HG02981 (cell line): ENCODE measurements at regions not wholly inside any gene's neighbourhood (a gene's known extent, or its start where the extent isn't known, plus 50 kb on each side); places are given as distances from the start of the nearest gene placed in this dataset.
"Not testable (repeated sequence)": the region's sequence is repeated elsewhere in the genome, so short reads cannot be mapped to it uniquely, and the experiment has no call there.

Experiments used
- ATAC-seq: cut with Tn5 transposase; IDR thresholded peaks from one replicate; pipeline ENCODE4 v1.9.1; 2021; ENCODE audit warnings: mild to moderate bottlenecking, moderate library complexity; ENCODE audit not compliant: unreplicated experiment

- ATAC-seq, result no peak
Observed at GRCh38 chr3:72052841-72053409, 268.0 kb upstream of the PROK2 start.

- no peak for ATAC-seq
Observed at GRCh38 chr3:72050771-72051170, 265.8 kb upstream of the PROK2 start.

GRCh38 chr3:72050048-72050632 lies 265.2 kb upstream of the PROK2 start:
- ATAC-seq, result no peak

- ATAC-seq, result no peak
Observed at GRCh38 chr3:72049300-72049699, 264.4 kb upstream of the PROK2 start.

DNA sequence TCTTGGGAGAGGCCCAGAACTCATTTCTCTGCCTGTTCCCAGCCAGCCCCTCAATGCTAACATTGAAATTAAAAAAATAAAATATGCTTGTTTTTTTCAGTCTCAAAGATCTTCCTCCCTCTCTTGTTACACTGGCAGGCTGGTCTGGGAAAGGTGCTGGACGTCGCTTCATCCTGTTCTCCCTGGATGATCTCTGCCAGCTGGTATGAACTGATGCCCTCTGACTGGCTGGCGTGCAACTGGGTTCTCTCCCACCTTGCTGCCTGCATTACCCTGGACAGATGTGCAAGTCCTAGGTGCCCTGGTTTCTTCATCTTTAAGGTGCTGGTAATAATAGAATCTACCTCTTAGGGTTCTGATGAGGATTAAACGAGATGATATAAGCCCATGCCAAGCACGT lies 263.9 kb upstream of the PROK2 start:
- no peak for ATAC-seq

DNA sequence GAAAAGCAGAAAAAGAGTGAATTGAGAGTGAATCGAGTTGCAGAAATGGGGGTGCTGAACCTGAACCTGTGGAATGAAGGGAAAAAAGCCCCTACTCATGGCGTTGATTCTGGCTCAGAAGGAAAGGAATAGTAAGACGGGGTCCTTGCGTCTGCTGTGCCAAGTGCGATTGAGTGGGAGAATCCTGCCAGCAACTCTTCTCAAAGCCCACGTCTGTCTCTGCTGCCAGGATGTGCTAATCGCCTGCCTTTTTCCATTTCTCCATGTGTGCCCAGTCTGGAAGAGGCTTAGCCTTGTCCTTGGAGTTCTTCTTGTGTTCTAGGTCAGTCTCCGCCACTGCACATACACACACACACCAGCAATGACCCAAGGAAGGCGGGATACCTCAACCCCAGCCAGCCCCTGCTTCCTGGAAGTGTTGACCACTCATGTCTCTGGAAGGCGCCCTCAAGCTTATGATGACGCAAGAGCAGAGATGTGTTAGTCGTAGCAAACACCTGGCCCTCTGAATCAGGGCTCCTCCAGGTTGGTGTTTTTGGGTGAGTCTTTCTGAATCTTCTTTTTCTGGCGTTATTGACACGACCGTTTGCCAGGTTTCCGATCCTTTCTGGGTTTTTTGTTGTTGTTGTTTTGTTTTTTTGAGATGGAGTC lies 262.4 kb upstream of the PROK2 start:
- no peak for ATAC-seq

GRCh38 chr3:72044231-72044855 lies 259.4 kb upstream of the PROK2 start:
- ATAC-seq, result no peak

- no peak for ATAC-seq
Observed at GRCh38 chr3:72043204-72044133, 258.5 kb upstream of the PROK2 start.

- ATAC-seq, result no peak
Observed at GRCh38 chr3:72042397-72043203, 257.7 kb upstream of the PROK2 start.

DNA sequence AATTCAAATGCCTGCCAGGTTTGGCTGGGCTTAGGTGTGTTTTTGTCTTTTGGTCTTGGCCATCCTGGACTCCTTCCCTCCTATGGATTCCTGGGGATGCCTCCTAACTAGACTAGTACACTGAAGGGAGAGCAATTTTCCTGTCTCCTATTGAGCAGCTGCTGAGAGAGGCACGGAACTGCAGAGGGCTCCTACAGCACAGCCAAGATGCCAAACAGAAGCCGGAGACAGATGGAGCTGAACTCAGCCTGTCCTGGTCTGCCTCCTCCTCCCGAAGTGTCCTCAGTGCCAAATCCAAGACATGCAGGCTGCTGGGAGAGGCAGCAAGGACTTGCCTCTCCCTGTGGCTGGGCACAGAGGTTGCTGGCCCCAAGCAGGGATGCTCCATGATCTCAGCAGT lies 256.6 kb upstream of the PROK2 start:
- no peak for ATAC-seq

- ATAC-seq, result no peak
Observed at GRCh38 chr3:72041076-72041475, 256.1 kb upstream of the PROK2 start.

GRCh38 chr3:72039677-72040076 lies 254.7 kb upstream of the PROK2 start:
- no peak for ATAC-seq

GRCh38 chr3:72036899-72037298 lies 252.0 kb upstream of the PROK2 start:
- no peak for ATAC-seq

- ATAC-seq, result no peak
Observed at GRCh38 chr3:72035606-72036005, 250.7 kb upstream of the PROK2 start.

DNA sequence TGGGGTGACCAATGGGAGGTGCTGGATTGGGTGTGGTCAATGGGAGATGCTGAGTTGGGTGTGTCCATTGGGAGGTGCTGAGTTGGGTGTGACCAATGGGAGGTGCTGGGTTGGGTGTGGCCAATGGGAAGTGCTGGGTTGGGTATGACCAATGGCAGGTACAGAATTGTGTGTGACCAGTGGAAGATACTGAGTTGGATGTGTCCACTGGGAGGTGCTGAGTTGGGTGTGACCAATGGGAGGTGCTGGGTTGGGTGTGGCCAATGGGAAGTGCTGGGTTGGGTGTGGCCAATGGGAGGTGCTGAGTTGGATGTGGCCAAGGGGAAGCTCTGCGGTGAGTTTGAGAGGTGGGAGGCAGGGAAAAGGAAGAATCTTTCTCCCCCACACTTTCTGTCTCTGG lies 250.0 kb upstream of the PROK2 start:
- ATAC-seq, result no peak

GRCh38 chr3:72033666-72034428 lies 248.9 kb upstream of the PROK2 start:
- no peak for ATAC-seq

GRCh38 chr3:72032441-72033135 lies 247.6 kb upstream of the PROK2 start:
- ATAC-seq, result no peak

- no peak for ATAC-seq
Observed at GRCh38 chr3:72031581-72031980, 246.6 kb upstream of the PROK2 start.

DNA sequence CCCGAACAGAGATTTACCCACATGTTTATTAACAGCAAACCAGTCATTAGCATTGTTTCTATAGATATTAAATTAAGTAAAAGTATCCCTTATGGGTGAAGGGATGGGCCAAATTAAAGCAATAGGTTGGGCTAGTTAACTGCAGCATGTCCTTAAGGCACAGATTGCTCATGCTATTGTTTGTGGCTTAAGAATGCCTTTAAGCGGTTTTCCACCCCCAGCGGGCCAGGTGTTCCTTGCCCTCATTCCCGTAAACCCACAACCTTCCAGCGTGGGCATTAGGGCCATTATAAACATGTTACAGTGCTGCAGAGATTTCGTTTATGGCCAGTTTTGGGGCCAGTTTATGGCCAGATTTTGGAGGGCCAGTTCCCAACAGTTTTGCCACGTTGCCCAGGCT lies 245.3 kb upstream of the PROK2 start:
- not testable (repeated sequence) for ATAC-seq
